Endothelial cell of umbilical vein (primary cell): ENCODE measurements at regions not wholly inside any gene's neighbourhood (a gene's known extent, or its start where the extent isn't known, plus 50 kb on each side); places are given as distances from the start of the nearest gene placed in this dataset.

Experiments used
- BruUV-seq: library from RNA; stranded (reverse); fragments of 400-500 nt; replicated peaks from 2 replicates; lab custom pipeline; 2021; lab: Mats Ljungman, UMichigan
- CTCF ChIA-PET: fragments of 300-600, 350-600 bp; sonication (Branson Sonifier 250); formaldehyde crosslinking; loops from one replicate; lab custom pipeline; 2021; ENCODE audit warnings: antibody characterized with exemption, inconsistent platforms; lab: Charles Lee
- POLR2A ChIA-PET: fragments of 300-600, 350-600 bp; sonication (Branson Sonifier 250); formaldehyde crosslinking; loops from one replicate; lab custom pipeline; 2021; ENCODE audit warnings: antibody characterized with exemption, inconsistent platforms; lab: Charles Lee
- DNase-seq: peaks from one replicate; pipeline ENCODE4 v3.0.0-alpha.2; 2011; ENCODE audit warnings: low read depth, low spot score
- FAIRE-seq: peaks from 2 replicates; lab custom pipeline; 2011; peaks lifted over from hg19 to GRCh38; lab: Jason Lieb, UNC
- H2AFZ ChIP-seq: 2 replicates; pipeline ENCODE4 v1.6.0; 2012; ENCODE audit warnings: low read depth, low read length, control low read depth, inconsistent platforms
- H3K27ac ChIP-seq: 2 replicates; pipeline ENCODE4 v1.5.1; 2011; ENCODE audit warnings: low read depth, mild to moderate bottlenecking, control low read depth, low read length, moderate library complexity; ENCODE audit not compliant: insufficient read depth
- H3K27me3 ChIP-seq, 2 experiments: 2 replicates each; pipeline versions ENCODE4 v1.6.0 to v1.6.1; 2011; ENCODE audit warnings: low read length in 2 of 2, mixed read lengths in 1 of 2; ENCODE audit not compliant: control insufficient read depth in 2 of 2, insufficient read depth in 2 of 2
- H3K36me3 ChIP-seq, 2 experiments: 2 replicates in 1 of 2; 3 replicates in 1 of 2; pipeline ENCODE4 v1.5.1; 2011; ENCODE audit warnings: low read length in 2 of 2, mild to moderate bottlenecking in 1 of 2, moderate library complexity in 1 of 2; ENCODE audit not compliant: control insufficient read depth in 2 of 2, insufficient read depth in 2 of 2; ENCODE audit errors: extremely low read depth in 1 of 2
- H3K4me1 ChIP-seq: 3 replicates; pipeline ENCODE4 v1.5.1; 2011; ENCODE audit warnings: mild to moderate bottlenecking, low read length; ENCODE audit not compliant: control insufficient read depth, insufficient read depth; ENCODE audit errors: extremely low read depth
- H3K4me2 ChIP-seq: 2 replicates; pipeline ENCODE4 v1.6.1; 2011; ENCODE audit warnings: low read length, control low read depth, mixed read lengths; ENCODE audit not compliant: insufficient read depth
- H3K4me3 ChIP-seq, 3 experiments: fragments of 200-600 bp in 1 of 3; sonication (generic), shearing (Covaris generic) in 1 of 3; replicated peaks in 1 of 3; 2 replicates each; pipeline ENCODE4 v1.5.1; 2011 to 2016; ENCODE audit warnings: control low read depth in 3 of 3, low read length in 3 of 3, mild to moderate bottlenecking in 2 of 3, inconsistent platforms in 1 of 3, low read depth in 1 of 3, moderate library complexity in 1 of 3; ENCODE audit not compliant: insufficient read depth in 1 of 3
- H3K79me2 ChIP-seq: 2 replicates; pipeline ENCODE4 v1.6.0; 2012; ENCODE audit warnings: low read length, inconsistent platforms; ENCODE audit not compliant: control insufficient read depth, insufficient read depth
- H3K9ac ChIP-seq: replicated peaks from 2 replicates; pipeline ENCODE3; 2011; ENCODE audit warnings: low read length, control low read depth; ENCODE audit not compliant: insufficient read depth; ENCODE audit errors: extremely low read depth
- H3K9me1 ChIP-seq: replicated peaks from 3 replicates; pipeline ENCODE4 v1.6.0; 2011; ENCODE audit warnings: mild to moderate bottlenecking, low read length; ENCODE audit not compliant: control insufficient read depth, insufficient read depth; ENCODE audit errors: extremely low read depth
- H3K9me3 ChIP-seq: replicated peaks from 2 replicates; pipeline ENCODE4 v1.5.1; 2012; ENCODE audit warnings: low read length, inconsistent platforms; ENCODE audit not compliant: control insufficient read depth, insufficient read depth
- H4K20me1 ChIP-seq: replicated peaks from 2 replicates; pipeline ENCODE3; 2011; ENCODE audit warnings: mild to moderate bottlenecking, low read length; ENCODE audit not compliant: control insufficient read depth, insufficient read depth; ENCODE audit errors: extremely low read depth
- EZH2 ChIP-seq: IDR thresholded peaks from 2 replicates; pipeline ENCODE4 v1.6.1; 2012; ENCODE audit warnings: borderline replicate concordance, low read depth, mild to moderate bottlenecking, moderate library complexity, low read length, inconsistent platforms; ENCODE audit not compliant: severe bottlenecking
- FOS ChIP-seq: IDR thresholded peaks from 2 replicates; pipeline ENCODE4 v1.6.1; 2011; ENCODE audit warnings: mild to moderate bottlenecking, low read length, moderate library complexity, borderline replicate concordance; ENCODE audit not compliant: insufficient read depth
- GATA2 ChIP-seq: IDR thresholded peaks from 2 replicates; pipeline ENCODE4 v1.7.0; 2011; ENCODE audit warnings: low read depth, mild to moderate bottlenecking, moderate library complexity, mixed read lengths, low read length; ENCODE audit not compliant: insufficient read length, insufficient read depth
- JUN ChIP-seq: IDR thresholded peaks from 2 replicates; pipeline ENCODE4 v1.6.1; 2011; ENCODE audit warnings: borderline replicate concordance, low read depth; ENCODE audit not compliant: insufficient read length, insufficient read depth
- MYC ChIP-seq: IDR thresholded peaks from one replicate; pipeline ENCODE4 v1.6.1; 2011; ENCODE audit warnings: mild to moderate bottlenecking, low read depth, low read length
- POLR2A ChIP-seq: IDR thresholded peaks from 2 replicates; pipeline ENCODE4 v1.6.1; 2012; ENCODE audit warnings: low read depth, mild to moderate bottlenecking, control low read depth, low read length
- POLR2AphosphoS5 ChIP-seq: IDR thresholded peaks from 2 replicates; pipeline ENCODE4 v1.6.1; 2012; ENCODE audit warnings: low read depth, mild to moderate bottlenecking, control low read depth, low read length, moderate library complexity; ENCODE audit not compliant: insufficient read depth
- dilution Hi-C: fragments of 300-500 bp; cut with MboI; formaldehyde crosslinking; loops from one replicate; pipeline ENCODE4 v1.15.0; 2019; ENCODE audit warnings: low sequenced_read_pairs; ENCODE audit not compliant: extremely low pct_ligation_motif_present
- intact Hi-C: fragments of 100-400 bp; cut with micrococcal nuclease; formaldehyde crosslinking; loops from one replicate; pipeline ENCODE4 v1.10.0; 2022
- TF ChIP-seq, protein P1 (sequence below), 2 donors: IDR thresholded peaks; 1 replicate in 1 of 2; 2 replicates in 1 of 2; pipeline ENCODE4 v1.5.1; 2011; ENCODE audit warnings: low read length in 2 of 2, mild to moderate bottlenecking in 2 of 2, moderate library complexity in 2 of 2, control low read depth in 1 of 2, inconsistent platforms in 1 of 2, low read depth in 1 of 2; ENCODE audit not compliant: insufficient read depth in 1 of 2; ENCODE audit errors: extremely low read depth in 1 of 2
- TF ChIP-seq, protein P2 (sequence below): IDR thresholded peaks from 2 replicates; pipeline ENCODE4 v1.6.1; 2011; ENCODE audit not compliant: insufficient read depth, insufficient read length

DNA sequence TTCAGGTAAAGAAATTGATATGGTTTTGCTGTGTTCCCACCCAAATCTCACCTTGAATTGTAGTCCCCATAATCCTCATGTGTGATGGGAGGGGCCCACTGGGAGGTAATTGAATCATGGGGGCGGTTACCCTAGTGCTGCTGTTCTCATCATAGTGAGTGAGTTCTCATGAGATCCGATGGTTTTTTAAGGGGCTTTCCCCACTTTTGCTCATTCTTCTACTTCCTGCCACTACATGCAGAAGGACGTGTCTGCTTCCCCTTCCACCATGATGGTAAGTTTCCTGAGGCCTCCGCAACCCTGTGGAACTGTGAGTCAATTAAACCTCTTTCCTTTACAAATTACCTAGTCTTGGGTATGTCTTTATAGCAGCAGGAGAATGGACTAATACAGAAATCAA lies 69.3 kb downstream of the MIS18A start:
- Histone ChIP-seq H2AFZ (no peak overlapping the region), H3K9ac (no peak overlapping the region), H3K79me2 (no peaks in the 10 kb centered on the region), H3K4me1 (peaks cover 13% of the 10 kb centered on the region), H3K9me3 (no peaks in the 10 kb centered on the region), H4K20me1 (no peaks in the 10 kb centered on the region), H3K27me3 (no peaks in the 10 kb centered on the region), H3K27ac (no peak overlapping the region), H3K9me1 (no peaks in the 10 kb centered on the region), H3K4me2 (no peak overlapping the region), H3K36me3 (no peaks in the 10 kb centered on the region), H3K4me3 (no peak overlapping the region)
- no TSS peak for BruUV-seq
- FAIRE-seq, result no peak
- no peak for DNase-seq
- TF ChIP-seq FOS (no peak), MYC (no peak), POLR2AphosphoS5 (no peak), POLR2A (no peak), EZH2 (no peak)
- TF ChIP-seq, protein P1, sequence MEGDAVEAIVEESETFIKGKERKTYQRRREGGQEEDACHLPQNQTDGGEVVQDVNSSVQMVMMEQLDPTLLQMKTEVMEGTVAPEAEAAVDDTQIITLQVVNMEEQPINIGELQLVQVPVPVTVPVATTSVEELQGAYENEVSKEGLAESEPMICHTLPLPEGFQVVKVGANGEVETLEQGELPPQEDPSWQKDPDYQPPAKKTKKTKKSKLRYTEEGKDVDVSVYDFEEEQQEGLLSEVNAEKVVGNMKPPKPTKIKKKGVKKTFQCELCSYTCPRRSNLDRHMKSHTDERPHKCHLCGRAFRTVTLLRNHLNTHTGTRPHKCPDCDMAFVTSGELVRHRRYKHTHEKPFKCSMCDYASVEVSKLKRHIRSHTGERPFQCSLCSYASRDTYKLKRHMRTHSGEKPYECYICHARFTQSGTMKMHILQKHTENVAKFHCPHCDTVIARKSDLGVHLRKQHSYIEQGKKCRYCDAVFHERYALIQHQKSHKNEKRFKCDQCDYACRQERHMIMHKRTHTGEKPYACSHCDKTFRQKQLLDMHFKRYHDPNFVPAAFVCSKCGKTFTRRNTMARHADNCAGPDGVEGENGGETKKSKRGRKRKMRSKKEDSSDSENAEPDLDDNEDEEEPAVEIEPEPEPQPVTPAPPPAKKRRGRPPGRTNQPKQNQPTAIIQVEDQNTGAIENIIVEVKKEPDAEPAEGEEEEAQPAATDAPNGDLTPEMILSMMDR (IDR thresholded peaks at IDR 0.05; ENCODE audit: extremely low read depth in 1 of 2, insufficient read depth in 1 of 2, low read depth in 1 of 2, low read length in 2 of 2), result no peak
- TF ChIP-seq, protein P2, sequence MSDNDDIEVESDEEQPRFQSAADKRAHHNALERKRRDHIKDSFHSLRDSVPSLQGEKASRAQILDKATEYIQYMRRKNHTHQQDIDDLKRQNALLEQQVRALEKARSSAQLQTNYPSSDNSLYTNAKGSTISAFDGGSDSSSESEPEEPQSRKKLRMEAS, result no peak
- dilution Hi-C loops, result no loop called here
- CTCF ChIA-PET, result no interaction called here
- intact Hi-C loops, result no loop called here
- POLR2A ChIA-PET, result no interaction called here

DNA sequence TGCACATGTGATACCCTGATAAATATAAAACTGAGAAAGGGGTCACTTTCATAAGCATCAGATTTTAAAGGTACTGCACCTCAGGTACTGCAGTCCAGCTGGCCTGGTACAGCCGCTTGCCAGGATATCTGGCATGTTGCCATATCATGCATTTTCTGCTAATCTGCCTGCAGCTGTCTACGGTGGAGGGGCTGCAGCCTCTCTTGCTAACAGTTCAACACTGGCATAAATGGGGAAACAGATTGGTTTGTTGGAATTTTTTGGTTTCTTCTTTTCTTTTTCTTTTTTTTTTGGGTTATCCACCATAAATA lies 71.5 kb downstream of the MIS18A start:
- no peak overlapping the region for H3K4me2 ChIP-seq
- H3K9me3 ChIP-seq, result no peaks in the 10 kb centered on the region
- intact Hi-C loops, result no loop called here
- no peaks in the 10 kb centered on the region for H4K20me1 ChIP-seq
- TF ChIP-seq MYC (no peak), POLR2AphosphoS5 (no peak), EZH2 (no peak), FOS (no peak), JUN (no peak), GATA2 (no peak)
- TF ChIP-seq, protein P1 (IDR thresholded peaks at IDR 0.05; ENCODE audit: extremely low read depth in 1 of 2, insufficient read depth in 1 of 2, low read depth in 1 of 2, low read length in 2 of 2), result no peak
- TF ChIP-seq, protein P2, result no peak
- H3K9me1 ChIP-seq, result no peaks in the 10 kb centered on the region
- H3K27ac ChIP-seq, result no peak overlapping the region
- CTCF ChIA-PET, result interaction anchor here (1.0 to 1.5 kb wide), 2 partner anchors 9 to 51 kb away, joined by 4 to 5 read pairs; no protein-coding TSS in a partner anchor
- no TSS peak for BruUV-seq
- no peak overlapping the region for H3K4me3 ChIP-seq
- dilution Hi-C loops, result no loop called here
- H3K79me2 ChIP-seq, result no peaks in the 10 kb centered on the region
- H3K27me3 ChIP-seq, result no peaks in the 10 kb centered on the region
- H2AFZ ChIP-seq, result no peak overlapping the region
- H3K36me3 ChIP-seq, result no peaks in the 10 kb centered on the region
- DNase-seq (no peak), FAIRE-seq (no peak)
- no peak overlapping the region for H3K9ac ChIP-seq
- POLR2A ChIA-PET, result no interaction called here
- H3K4me1 ChIP-seq, result peaks cover 13% of the 10 kb centered on the region
